GF-D8 (cell line): ENCODE measurements at regions not wholly inside any gene's neighbourhood (a gene's known extent, or its start where the extent isn't known, plus 50 kb on each side); places are given as distances from the start of the nearest gene placed in this dataset.

Experiments
- DNase-seq: peaks from one replicate; lab custom pipeline; 2025; lab: John Stamatoyannopoulos, UW

GRCh38 chr18:41753826-41754225, 201.2 kb upstream of the PIK3C3 start:
- DNase-seq, result no peak

DNA sequence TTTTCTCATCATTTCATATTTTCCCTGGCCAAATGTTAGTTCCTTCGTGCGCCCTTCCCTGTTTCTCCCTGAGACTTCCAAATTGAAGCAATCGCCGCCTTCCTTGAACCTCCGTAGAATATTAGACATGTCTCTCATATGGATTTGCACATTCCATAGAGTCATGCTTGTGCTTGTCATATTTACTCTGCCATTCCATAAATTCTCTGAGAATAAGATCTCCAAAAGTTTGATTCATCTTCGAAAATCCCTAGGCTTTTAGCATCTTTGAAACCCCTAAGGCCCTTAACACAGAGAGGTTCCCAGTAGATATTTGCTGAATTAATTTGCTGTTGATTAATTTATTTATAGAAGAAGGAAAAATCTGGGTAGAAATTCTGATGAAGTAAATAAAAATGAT, 202.2 kb upstream of the PIK3C3 start:
- DNase-seq, result no peak

- DNase-seq, result no peak
Observed at GRCh38 chr18:41751652-41752051, 203.4 kb upstream of the PIK3C3 start.

DNA sequence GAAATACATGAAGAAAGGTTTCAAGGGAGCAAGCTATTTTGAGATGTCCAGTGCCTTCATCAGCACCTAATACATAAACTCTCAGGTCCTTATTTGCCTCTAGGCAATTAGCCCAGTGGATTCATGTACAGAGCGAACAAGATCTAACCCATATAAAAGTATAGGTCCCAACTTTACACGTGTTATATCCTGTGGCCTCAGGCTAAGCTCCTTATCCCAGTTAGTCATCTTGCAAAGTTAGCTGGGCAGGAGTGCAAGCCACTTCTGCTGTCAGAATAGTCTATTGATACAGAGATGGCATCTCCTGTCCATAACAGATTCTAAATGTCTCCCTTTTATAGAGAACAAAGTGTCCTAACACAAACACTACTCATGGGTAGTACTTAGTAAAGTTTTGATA, 203.9 kb upstream of the PIK3C3 start:
- no peak for DNase-seq

- DNase-seq, result no peak
Observed at GRCh38 chr18:41747723-41748242, 207.3 kb upstream of the PIK3C3 start.

- no peak for DNase-seq
Observed at GRCh38 chr18:41745166-41746049, 209.6 kb upstream of the PIK3C3 start.

DNA sequence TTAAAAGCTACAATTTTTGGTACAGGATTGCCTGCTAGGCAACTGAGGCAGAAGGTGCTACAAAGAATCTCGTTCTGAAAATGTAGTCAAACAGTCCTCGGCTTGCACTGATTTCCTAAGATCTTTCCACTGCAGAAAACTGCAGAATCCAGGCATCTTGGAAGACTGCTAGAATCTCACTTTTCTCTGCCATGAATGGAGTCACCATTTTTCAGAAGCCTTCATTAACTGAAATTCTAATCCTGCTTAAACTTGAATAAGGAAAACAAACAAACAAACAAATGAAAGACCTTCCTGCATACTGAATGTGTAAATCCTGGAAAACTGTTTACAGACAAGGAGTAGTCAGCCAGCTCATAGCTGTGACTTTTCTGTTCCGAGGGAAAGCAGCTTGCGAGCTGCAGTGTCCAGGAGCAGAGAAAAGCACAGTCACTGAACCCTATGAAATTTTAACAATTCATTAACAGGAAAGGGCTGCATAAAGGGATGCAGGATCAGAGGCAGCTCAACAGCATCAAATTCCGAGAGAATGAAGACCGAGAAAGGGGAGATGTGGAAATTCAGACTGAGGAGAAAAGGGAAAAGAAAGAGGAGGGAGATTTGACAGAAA, 210.5 kb upstream of the PIK3C3 start:
- DNase-seq, result no peak

- no peak for DNase-seq
Observed at GRCh38 chr18:41737218-41737617, 217.8 kb upstream of the PIK3C3 start.

- no peak for DNase-seq
Observed at GRCh38 chr18:41734917-41735316, 220.1 kb upstream of the PIK3C3 start.

GRCh38 chr18:41732356-41732755, 222.7 kb upstream of the PIK3C3 start:
- DNase-seq, result no peak

DNA sequence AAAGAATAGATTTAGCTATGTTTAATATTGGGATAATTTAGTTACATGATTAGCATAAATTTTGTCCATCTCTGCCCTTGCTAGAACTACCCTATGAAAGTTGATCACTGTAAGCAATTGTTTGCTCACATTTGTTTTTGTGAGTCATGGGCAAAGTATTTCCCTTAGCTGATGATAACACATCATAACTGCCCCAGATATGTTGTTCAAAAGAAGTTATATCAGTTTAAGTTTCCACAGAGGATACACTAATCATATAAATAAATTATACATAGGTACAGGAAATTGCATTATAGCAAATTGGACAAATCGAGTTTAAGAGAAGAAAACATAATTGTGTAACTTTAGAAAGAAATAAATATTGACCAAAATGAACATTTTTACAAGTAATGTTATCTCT, 223.2 kb upstream of the PIK3C3 start:
- no peak for DNase-seq

DNA sequence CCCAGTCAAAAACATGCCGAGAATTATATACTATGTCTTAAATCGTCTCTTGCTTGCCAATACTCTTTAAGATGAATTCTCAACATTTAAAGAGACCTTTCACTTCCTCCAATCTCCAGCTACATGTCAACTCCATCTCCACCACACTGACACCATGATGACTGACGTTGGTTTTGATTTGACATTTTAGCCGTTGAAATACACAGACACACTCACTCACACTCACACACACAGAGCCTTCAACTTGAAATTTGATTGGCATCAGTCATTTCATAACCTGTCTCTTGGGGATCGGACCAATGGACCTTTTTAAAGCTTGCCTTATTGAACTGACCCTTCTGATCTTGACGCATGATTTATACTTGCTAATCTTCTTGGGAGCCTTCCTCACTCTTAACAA, 230.8 kb upstream of the PIK3C3 start:
- no peak for DNase-seq

DNA sequence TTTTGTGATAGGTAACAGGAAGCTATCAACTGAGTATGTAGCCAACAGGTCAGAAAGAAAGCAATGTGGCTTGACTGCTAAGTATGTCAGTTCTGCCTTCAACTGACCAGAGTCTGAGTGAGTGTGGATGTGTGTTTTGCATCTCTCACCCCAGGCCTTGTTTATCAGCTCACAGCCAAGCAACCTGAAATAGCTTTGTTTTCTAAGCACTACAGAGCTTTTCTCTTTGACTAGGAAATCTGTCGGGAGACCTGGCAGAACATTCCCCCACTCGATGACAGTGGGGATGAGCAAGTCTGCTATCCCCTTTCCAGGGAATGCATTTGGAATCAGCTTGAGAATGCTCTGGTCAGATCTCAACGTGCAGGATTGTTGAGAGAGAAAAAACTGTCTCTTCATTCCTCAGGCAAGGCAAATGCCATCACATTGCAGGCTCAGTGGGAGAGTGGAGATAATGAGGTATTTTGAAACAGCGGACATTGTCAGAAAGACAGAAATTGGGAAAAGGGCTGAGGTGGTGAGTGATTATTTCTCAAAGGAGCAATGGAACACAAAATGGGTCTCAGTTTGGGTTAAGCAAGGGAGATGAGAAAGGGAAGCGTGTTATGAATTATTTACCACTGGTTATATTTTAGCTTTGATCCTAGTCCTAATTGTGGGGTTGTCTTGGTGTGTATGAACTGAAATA, 233.8 kb upstream of the PIK3C3 start:
- DNase-seq, result no peak

DNA sequence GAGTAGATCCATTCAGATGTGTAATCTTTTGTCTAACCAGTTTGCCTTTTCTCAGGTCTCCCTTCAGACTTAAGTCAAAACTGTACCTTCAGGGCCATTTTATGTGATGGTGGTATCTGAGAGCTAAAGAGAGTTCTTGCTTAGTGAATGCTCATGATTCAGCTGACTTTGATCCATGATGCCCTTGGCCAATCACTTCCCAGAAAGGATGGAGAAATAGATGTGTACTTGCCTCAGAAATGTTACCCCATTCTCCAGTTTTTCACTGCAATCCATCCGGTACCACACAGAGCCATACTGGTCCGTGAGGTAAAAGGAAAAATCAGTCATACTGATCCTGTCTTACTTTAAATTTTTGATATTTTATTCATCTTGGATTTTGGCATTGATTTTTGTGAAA, 234.8 kb upstream of the PIK3C3 start:
- no peak for DNase-seq

DNA sequence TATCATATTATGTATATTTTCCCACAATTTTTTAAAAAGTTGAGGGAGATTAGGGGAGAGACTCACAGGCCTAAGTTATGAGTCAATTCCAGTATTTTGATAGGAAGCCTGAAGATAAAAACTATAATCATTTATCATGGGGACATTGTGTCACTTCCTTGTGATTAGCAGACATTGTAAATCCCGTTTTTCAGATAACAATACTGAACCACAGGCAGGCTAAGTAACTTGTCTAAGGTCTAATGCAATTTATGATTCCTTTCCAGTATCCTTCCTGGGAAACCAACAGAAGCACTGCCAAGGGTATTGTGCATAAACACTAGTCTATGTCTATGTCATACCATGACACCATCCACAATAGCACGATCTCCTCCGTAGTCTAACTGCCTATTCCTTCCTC, 235.2 kb upstream of the PIK3C3 start:
- no peak for DNase-seq

GRCh38 chr18:41714872-41715271, 240.2 kb upstream of the PIK3C3 start:
- no peak for DNase-seq

DNA sequence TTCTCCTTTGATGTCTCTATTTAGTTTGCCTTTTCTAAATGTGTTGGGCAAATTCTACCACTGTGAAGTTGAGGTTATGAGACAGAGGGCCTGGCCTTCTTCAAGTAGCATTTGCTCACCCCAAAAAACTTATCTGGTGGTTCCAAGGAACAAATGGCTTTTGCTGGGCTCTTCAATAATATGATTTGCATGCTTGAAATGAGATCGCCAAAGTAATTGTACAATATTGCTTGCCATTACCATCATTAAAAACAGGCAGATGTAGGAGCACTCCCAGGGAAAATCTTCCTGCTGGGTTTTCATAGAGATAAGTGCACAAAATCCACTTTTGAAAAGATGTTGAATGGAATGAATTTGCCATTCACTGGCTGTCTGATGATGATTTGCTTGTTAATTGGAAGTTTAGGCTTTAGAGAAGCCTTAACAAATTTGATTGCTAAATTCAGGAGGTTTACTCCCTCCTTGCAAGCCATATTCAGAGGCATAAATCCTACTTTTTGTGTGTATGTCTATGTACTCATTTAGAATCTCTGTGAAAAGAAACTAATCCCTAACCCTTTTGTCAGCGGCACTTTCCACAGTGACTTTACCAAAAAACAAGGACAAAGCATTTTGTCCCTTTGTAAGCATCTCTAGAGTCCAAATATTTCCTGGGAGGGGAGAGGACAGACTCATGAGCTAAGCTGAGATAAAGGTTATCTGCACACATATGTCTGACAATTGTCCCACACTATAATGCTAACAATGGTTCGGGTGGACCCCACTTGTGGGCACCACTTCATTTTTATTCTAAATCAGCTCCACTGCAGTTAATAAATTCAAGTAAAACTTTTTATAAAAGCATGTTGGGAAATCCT, 240.8 kb upstream of the PIK3C3 start:
- no peak for DNase-seq

DNA sequence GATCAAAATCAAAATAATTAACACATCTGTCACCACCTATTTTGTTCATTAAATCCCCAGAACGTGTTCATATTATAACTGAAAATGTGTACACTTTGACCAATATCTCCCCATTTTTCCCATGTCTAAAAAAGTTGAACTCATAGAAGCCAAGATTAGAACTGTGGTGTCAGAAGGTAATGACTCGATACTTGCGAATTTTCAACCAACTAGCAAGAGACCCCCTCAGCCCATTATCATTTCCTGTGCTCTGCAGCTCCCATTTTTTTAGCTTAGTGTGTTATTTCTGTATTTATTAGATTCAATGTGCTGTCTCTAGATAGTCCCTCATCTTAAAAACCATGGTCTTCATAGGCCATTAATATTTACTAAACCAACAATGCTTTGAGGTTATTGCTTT, 248.7 kb upstream of the PIK3C3 start:
- DNase-seq, result no peak

- DNase-seq, result no peak
Observed at GRCh38 chr18:41703744-41704530, 251.1 kb upstream of the PIK3C3 start.

GRCh38 chr18:41700416-41700815, 254.6 kb upstream of the PIK3C3 start:
- DNase-seq, result no peak

GRCh38 chr18:41695441-41695840, 259.6 kb upstream of the PIK3C3 start:
- no peak for DNase-seq
